CD14-positive monocyte (primary cell): ENCODE measurements at regions not wholly inside any gene's neighbourhood (a gene's known extent, or its start where the extent isn't known, plus 50 kb on each side); places are given as distances from the start of the nearest gene placed in this dataset.
"Not testable (repeated sequence)": the region's sequence is repeated elsewhere in the genome, so short reads cannot be mapped to it uniquely, and the experiment has no call there.

ENCODE experiments used
- DNase-seq, 3 donors: peaks; one replicate each; pipeline ENCODE4 v3.0.0-alpha.2; 2011 to 2022
- H2AFZ ChIP-seq: 2 replicates; pipeline ENCODE4 v1.6.0; 2012; ENCODE audit warnings: mild to moderate bottlenecking, low read depth, low read length, inconsistent platforms; ENCODE audit not compliant: insufficient read depth, poor library complexity, severe bottlenecking
- H3K27ac ChIP-seq, 2 donors: 1 replicate in 1 of 2; 2 replicates in 1 of 2; pipeline ENCODE4 v1.5.1; 2012 to 2013; ENCODE audit warnings: low read length in 2 of 2, control low read depth in 1 of 2, inconsistent platforms in 1 of 2, low read depth in 1 of 2, mild to moderate bottlenecking in 1 of 2
- H3K27me3 ChIP-seq, 2 donors: one replicate each; pipeline versions ENCODE4 v1.6.0 to v1.6.1; 2011 to 2013; ENCODE audit warnings: low read length in 2 of 2; ENCODE audit not compliant: control insufficient read depth in 2 of 2, insufficient read depth in 2 of 2
- H3K36me3 ChIP-seq, 2 donors: replicated peaks in 1 of 2; 1 replicate in 1 of 2; 2 replicates in 1 of 2; pipeline versions ENCODE4 v1.5.1 to v1.6.1; 2012 to 2013; ENCODE audit warnings: low read length in 2 of 2, control low read depth in 1 of 2, inconsistent platforms in 1 of 2, mild to moderate bottlenecking in 1 of 2; ENCODE audit not compliant: insufficient read depth in 2 of 2, control insufficient read depth in 1 of 2
- H3K4me1 ChIP-seq, 2 donors: 1 replicate in 1 of 2; 2 replicates in 1 of 2; pipeline versions ENCODE4 v1.5.1 to v1.6.1; 2012 to 2013; ENCODE audit warnings: low read length in 2 of 2, control low read depth in 1 of 2, inconsistent platforms in 1 of 2, mild to moderate bottlenecking in 1 of 2, moderate library complexity in 1 of 2; ENCODE audit not compliant: insufficient read depth in 2 of 2, control insufficient read depth in 1 of 2
- H3K4me2 ChIP-seq: replicated peaks from 2 replicates; pipeline ENCODE3; 2012; ENCODE audit warnings: low read length, moderate library complexity, mild to moderate bottlenecking; ENCODE audit not compliant: poor library complexity, severe bottlenecking; ENCODE audit errors: extremely low read depth
- H3K4me3 ChIP-seq, 3 experiments: fragments of 200-600 bp in 1 of 3; sonication (generic) in 1 of 3; replicated peaks in 1 of 3; 1 replicate in 2 of 3; 2 replicates in 1 of 3; pipeline ENCODE4 v1.5.1; 2011 to 2013; ENCODE audit warnings: low read length in 3 of 3, mild to moderate bottlenecking in 3 of 3, control low read depth in 2 of 3, low read depth in 2 of 3, inconsistent platforms in 1 of 3, moderate library complexity in 1 of 3
- H3K79me2 ChIP-seq: 2 replicates; pipeline ENCODE4 v1.6.0; 2012; ENCODE audit warnings: mild to moderate bottlenecking, control low read depth, inconsistent platforms, low read length, moderate library complexity; ENCODE audit not compliant: insufficient read depth
- H3K9ac ChIP-seq: 2 replicates; pipeline ENCODE4 v1.6.0; 2017; ENCODE audit warnings: low read length, mild to moderate bottlenecking; ENCODE audit not compliant: insufficient read depth, poor library complexity, severe bottlenecking
- H3K9me3 ChIP-seq, 2 donors: replicated peaks in 1 of 2; 1 replicate in 1 of 2; 2 replicates in 1 of 2; pipeline versions ENCODE4 v1.5.1 to v1.6.1; 2012 to 2013; ENCODE audit warnings: low read length in 2 of 2, control low read depth in 1 of 2; ENCODE audit not compliant: control insufficient read depth in 1 of 2, insufficient read depth in 1 of 2
- H4K20me1 ChIP-seq: 2 replicates; pipeline ENCODE4 v1.6.0; 2012; ENCODE audit warnings: mild to moderate bottlenecking, low read length, control low read depth, moderate library complexity; ENCODE audit not compliant: insufficient read depth
- H3K27ac Mint-ChIP-seq, 7 donors: one replicate each; pipeline ENCODE4 v1.8.0; 2020; ENCODE audit warnings: mild to moderate bottlenecking in 7 of 7, mixed read lengths in 7 of 7, moderate library complexity in 6 of 7, inconsistent platforms in 2 of 7
- H3K27me3 Mint-ChIP-seq, 3 donors: one replicate each; pipeline ENCODE4 v1.8.0; 2021 to 2022; ENCODE audit warnings: low read depth in 3 of 3, mild to moderate bottlenecking in 3 of 3, mixed read lengths in 3 of 3, moderate library complexity in 3 of 3, inconsistent platforms in 1 of 3
- H3K36me3 Mint-ChIP-seq, 2 donors: one replicate each; pipeline ENCODE4 v1.8.0; 2020; ENCODE audit warnings: mixed read lengths in 2 of 2, inconsistent platforms in 1 of 2, mild to moderate bottlenecking in 1 of 2
- H3K4me1 Mint-ChIP-seq: one replicate; pipeline ENCODE4 v1.8.0; 2020; ENCODE audit warnings: mild to moderate bottlenecking, mixed read lengths
- H3K4me3 Mint-ChIP-seq, 2 donors: one replicate each; pipeline ENCODE4 v1.8.0; 2020; ENCODE audit warnings: mild to moderate bottlenecking in 2 of 2, mixed read lengths in 2 of 2, moderate library complexity in 1 of 2
- H3K9me3 Mint-ChIP-seq, 7 donors: one replicate each; pipeline ENCODE4 v1.8.0; 2020 to 2022; ENCODE audit warnings: mixed read lengths in 7 of 7, mild to moderate bottlenecking in 6 of 7, moderate library complexity in 6 of 7, inconsistent platforms in 2 of 7
- WGBS: methylation state at CpG from one replicate; pipeline ENCODE4 v1.1.5; 2013; ENCODE audit warnings: missing lambda C conversion rate; ENCODE audit not compliant: insufficient coverage; 5-methylcytosine and 5-hydroxymethylcytosine counted together
- intact Hi-C, 2 donors: fragments of 100-400 bp; cut with micrococcal nuclease; formaldehyde crosslinking; loops; one replicate each; pipeline versions ENCODE4 v1.15.0 to v1.15.1; 2023

DNA sequence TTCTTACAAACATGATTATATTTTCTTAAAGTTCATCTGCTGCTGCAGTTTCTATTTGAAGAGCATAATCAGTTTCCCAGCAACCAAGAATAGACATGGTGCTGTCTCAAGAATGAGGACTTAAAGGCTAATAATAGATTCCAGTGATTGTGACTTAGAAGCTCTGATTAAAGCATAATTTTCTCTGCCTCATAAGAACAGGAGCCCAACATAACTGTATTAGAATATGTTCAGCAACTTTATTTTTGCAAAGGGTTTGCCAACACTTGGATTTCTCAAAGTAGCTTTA is 156.9 kb downstream of the SPATA31A6 start:
- H3K4me3 ChIP-seq, H3K79me2 ChIP-seq, H4K20me1 ChIP-seq, H3K9ac ChIP-seq, H3K27me3 ChIP-seq, H3K36me3 ChIP-seq, H3K36me3 Mint-ChIP-seq, H3K4me1 ChIP-seq, intact Hi-C loops, DNase-seq, H3K27ac Mint-ChIP-seq, H3K4me1 Mint-ChIP-seq, H2AFZ ChIP-seq, H3K9me3 ChIP-seq, H3K4me2 ChIP-seq, H3K4me3 Mint-ChIP-seq, H3K27me3 Mint-ChIP-seq, H3K27ac ChIP-seq: not testable (repeated sequence)
- H3K9me3 Mint-ChIP-seq, result peaks cover 0 to 19% (median 5%) of the 10 kb centered on the region in 7 donors

DNA sequence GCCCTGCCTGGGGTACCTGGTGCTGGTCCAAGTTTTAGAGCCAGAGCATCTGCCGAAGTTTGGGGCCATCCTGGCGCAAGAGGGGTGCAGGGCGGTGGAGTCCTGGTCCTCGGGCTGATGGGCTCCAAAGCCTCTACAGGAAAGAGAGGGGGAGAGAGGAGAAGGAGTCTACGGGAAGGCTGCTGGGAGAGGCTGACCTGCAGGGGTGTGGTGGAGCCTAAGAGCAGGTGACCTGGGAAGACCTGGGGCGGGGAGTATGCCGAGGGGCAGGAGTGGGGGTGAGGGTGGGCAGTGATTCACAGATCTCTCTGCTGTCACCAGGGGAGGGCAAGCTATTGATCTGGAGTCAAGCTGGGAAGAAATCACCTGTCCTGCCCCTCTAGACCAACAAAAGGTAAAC is 158.4 kb downstream of the SPATA31A6 start:
- H3K79me2 ChIP-seq, H3K4me3 Mint-ChIP-seq, H3K4me3 ChIP-seq, DNase-seq, H3K27ac Mint-ChIP-seq, H3K27ac ChIP-seq, intact Hi-C loops, H3K36me3 Mint-ChIP-seq, H2AFZ ChIP-seq, H3K4me1 ChIP-seq, H3K4me1 Mint-ChIP-seq, H3K27me3 Mint-ChIP-seq, H3K36me3 ChIP-seq, H3K9me3 ChIP-seq, H3K4me2 ChIP-seq, H4K20me1 ChIP-seq, H3K9ac ChIP-seq, H3K27me3 ChIP-seq: not testable (repeated sequence)
- H3K9me3 Mint-ChIP-seq, result peaks cover 0 to 14% (median 5%) of the 10 kb centered on the region in 7 donors
- 67% methylated on average over 3 of the region's 7 CpGs for WGBS

DNA sequence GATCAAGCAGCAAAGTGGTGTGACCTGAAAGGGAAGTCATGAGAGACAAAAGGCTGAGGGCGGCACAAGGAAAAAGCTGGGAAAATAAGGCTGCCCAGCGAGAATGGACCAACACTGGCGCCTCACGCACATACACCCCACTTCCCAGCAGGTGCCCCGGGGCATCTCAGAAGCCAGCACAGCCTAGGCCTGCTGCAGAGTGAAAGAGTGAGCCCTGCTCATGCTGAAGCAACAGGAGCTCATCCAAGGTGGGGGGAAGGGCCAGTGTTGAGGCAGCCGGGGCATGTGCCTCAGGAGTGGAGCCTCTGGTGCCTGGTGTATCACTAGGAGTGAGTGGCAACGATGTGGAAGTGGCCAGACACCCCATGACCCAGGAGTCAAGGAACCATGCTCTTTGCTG is 158.8 kb downstream of the SPATA31A6 start:
- H3K27me3 ChIP-seq, H3K27me3 Mint-ChIP-seq, H3K4me3 ChIP-seq, H3K27ac Mint-ChIP-seq, H3K27ac ChIP-seq, H3K4me2 ChIP-seq, intact Hi-C loops, H4K20me1 ChIP-seq, H3K4me3 Mint-ChIP-seq, H3K4me1 ChIP-seq, H3K9ac ChIP-seq, H3K36me3 ChIP-seq, H2AFZ ChIP-seq, H3K79me2 ChIP-seq, H3K9me3 ChIP-seq, H3K4me1 Mint-ChIP-seq, H3K36me3 Mint-ChIP-seq, DNase-seq: not testable (repeated sequence)
- WGBS, result no CpG with 5 or more reads among the region's 7 CpGs
- H3K9me3 Mint-ChIP-seq, result peaks cover 0 to 14% (median 5%) of the 10 kb centered on the region in 7 donors

DNA sequence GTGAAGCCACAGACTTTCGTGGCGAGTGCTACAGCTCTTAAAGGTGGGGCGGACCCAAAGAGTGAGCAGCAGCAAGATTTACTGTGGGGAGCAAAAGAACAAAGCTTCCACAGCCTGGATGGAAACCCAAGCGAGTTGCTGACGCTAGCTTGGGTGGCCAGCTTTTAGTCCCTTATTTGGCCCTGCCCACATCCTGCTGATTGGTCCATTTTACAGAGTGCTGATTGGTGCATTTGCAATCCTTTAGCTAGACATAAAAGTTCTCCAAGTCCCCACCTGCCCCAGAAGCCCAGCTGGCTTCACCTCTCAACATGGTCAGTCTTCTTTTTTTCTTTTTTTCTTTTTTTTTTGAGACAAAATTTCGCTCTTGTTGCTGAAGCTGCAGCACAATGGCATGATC is 161.0 kb downstream of the SPATA31A6 start:
- H3K4me2 ChIP-seq, H3K27ac ChIP-seq, H3K27me3 Mint-ChIP-seq, H3K27me3 ChIP-seq, H3K4me1 Mint-ChIP-seq, DNase-seq, H3K36me3 ChIP-seq, H3K79me2 ChIP-seq, H3K9ac ChIP-seq, H4K20me1 ChIP-seq, intact Hi-C loops, H3K4me1 ChIP-seq, H3K4me3 Mint-ChIP-seq, H2AFZ ChIP-seq, H3K4me3 ChIP-seq, H3K36me3 Mint-ChIP-seq, H3K27ac Mint-ChIP-seq, H3K9me3 ChIP-seq: not testable (repeated sequence)
- 96% methylated on average over 4 of the region's 6 CpGs for WGBS
- H3K9me3 Mint-ChIP-seq, result peaks cover 0 to 14% (median 5%) of the 10 kb centered on the region in 7 donors

DNA sequence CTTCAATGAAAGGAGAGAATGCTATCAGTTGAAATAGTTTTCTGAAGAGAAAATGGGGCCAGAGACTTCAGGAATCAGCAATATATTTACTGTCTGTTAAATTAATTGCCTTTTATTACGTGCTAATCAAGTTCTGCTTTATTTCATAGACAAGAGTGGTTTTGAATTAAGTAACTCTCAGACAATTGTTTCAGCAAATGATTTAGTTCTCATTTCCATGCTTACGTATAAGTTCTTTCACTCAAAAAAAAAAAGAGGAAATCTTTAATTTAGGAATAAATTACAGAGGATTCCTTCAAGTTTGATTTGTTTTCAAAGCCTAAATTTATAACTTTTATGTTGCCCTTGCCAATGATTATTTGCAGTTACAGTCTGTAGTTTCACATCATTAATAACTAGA is 163.5 kb downstream of the SPATA31A6 start:
- WGBS, result no CpG with 5 or more reads among the region's 2 CpGs
- H3K36me3 ChIP-seq, H3K9me3 ChIP-seq, intact Hi-C loops, H3K9ac ChIP-seq, H3K4me2 ChIP-seq, H3K27me3 Mint-ChIP-seq, H3K27me3 ChIP-seq, H3K4me3 ChIP-seq, H3K79me2 ChIP-seq, H2AFZ ChIP-seq, H3K4me1 Mint-ChIP-seq, H3K36me3 Mint-ChIP-seq, H4K20me1 ChIP-seq, H3K4me3 Mint-ChIP-seq: not testable (repeated sequence)
- Histone ChIP-seq H3K4me1 (peaks cover 3 to 13% of the 10 kb centered on the region in 2 donors), H3K27ac (peak overlapping the region; percentile 64 to 76)
- Mint-ChIP-seq H3K27ac (peak overlapping the region in 6 of 7 donors; percentile 92 to 99 (median 98)), H3K9me3 (peaks cover 0 to 12% (median 5%) of the 10 kb centered on the region in 7 donors)
- DNase-seq, result peak in 2 of 3 donors; percentile 49 to 53
